ENCODE measurements at regions not wholly inside any gene's neighbourhood (a gene's known extent, or its start where the extent isn't known, plus 50 kb on each side); places are given as distances from the start of the nearest gene placed in this dataset.
"Not testable (repeated sequence)": the region's sequence is repeated elsewhere in the genome, so short reads cannot be mapped to it uniquely, and the experiment has no call there.

DNA sequence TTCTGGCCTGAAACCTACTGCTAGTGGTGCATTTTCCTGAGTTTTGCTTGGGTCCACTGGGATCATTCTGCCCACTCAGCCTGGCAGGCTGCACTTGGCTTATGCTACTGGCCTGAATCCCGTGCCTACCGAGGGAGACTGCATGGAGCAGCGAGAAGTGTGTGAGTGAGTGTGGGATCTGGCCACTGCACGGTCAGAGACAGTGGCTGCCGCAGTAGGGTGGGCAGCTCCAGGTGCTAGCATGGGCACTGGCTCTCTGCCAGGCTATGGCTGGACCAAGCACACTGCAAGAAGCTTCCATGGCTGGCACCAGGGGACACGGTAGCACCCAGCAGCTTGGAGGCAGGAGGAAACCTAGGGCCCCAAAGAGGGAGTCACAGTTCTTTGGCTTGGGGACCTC lies 1058.7 kb upstream of the ACO1 start:
- no peak for TF ChIP-seq ZFX (IDR thresholded peaks at IDR 0.05)
- TF ChIP-seq, protein P1, sequence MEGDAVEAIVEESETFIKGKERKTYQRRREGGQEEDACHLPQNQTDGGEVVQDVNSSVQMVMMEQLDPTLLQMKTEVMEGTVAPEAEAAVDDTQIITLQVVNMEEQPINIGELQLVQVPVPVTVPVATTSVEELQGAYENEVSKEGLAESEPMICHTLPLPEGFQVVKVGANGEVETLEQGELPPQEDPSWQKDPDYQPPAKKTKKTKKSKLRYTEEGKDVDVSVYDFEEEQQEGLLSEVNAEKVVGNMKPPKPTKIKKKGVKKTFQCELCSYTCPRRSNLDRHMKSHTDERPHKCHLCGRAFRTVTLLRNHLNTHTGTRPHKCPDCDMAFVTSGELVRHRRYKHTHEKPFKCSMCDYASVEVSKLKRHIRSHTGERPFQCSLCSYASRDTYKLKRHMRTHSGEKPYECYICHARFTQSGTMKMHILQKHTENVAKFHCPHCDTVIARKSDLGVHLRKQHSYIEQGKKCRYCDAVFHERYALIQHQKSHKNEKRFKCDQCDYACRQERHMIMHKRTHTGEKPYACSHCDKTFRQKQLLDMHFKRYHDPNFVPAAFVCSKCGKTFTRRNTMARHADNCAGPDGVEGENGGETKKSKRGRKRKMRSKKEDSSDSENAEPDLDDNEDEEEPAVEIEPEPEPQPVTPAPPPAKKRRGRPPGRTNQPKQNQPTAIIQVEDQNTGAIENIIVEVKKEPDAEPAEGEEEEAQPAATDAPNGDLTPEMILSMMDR (conservative IDR thresholded peaks at IDR 0.05): no peak
- no peak overlapping the region for H3K27ac ChIP-seq

DNA sequence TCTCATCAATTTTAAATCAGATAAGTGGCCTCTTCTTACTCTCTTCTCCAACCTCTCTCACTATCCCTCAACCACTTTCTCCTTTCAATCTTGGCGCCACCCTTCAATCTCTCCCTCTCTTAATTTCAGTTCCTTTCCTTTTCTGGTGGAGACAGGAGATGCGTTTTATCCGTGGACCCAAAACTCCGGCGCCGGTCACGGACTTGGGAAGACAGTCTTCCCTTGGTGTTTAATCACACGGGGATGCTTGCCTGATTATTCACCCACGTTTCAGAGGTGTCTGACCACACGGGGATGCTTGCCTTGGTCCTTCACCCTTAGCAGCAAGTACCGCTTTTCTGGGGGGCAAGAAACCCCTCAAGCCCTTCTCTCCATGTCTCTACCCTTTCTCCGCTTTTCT lies 1057.6 kb upstream of the ACO1 start:
- H3K27ac ChIP-seq: not testable (repeated sequence)

DNA sequence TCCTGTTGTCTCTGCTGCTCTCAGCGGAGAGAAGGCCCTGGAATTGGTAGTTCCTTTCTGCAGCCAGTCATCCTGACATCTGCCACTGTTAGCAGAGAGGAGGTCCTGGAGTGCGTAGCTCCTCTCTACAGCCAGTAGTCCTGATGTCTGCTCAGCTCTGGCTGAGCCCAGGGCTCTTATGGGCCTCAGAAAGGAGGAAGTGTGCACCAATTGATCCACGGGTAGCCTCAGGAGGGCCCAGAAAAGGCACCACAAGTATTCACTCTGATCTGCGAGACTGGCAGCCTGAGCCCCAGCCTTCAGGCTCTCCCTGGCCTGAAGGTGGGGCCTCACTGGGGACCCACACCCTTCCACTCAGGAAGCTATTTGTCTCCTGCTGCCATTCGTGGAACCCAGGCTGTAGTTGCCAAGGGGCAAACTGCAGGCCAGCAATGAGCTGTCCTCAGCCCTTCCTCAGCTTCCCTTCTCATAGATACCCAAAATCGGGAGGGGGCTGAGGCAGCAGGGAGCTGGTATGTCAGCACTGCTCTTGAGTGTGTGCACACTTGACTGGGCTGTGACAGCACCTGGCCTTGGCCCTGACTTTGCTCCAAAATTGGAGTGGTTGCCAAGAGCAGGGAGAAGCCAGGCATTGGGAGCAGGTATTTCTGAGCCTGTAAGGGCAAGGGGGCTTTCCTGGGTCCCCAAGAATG lies 1049.5 kb upstream of the ACO1 start:
- H3K27ac ChIP-seq: no peak overlapping the region
- TF ChIP-seq, protein P1 (conservative IDR thresholded peaks at IDR 0.05): no peak
- TF ChIP-seq ZFX (IDR thresholded peaks at IDR 0.05): no peak

DNA sequence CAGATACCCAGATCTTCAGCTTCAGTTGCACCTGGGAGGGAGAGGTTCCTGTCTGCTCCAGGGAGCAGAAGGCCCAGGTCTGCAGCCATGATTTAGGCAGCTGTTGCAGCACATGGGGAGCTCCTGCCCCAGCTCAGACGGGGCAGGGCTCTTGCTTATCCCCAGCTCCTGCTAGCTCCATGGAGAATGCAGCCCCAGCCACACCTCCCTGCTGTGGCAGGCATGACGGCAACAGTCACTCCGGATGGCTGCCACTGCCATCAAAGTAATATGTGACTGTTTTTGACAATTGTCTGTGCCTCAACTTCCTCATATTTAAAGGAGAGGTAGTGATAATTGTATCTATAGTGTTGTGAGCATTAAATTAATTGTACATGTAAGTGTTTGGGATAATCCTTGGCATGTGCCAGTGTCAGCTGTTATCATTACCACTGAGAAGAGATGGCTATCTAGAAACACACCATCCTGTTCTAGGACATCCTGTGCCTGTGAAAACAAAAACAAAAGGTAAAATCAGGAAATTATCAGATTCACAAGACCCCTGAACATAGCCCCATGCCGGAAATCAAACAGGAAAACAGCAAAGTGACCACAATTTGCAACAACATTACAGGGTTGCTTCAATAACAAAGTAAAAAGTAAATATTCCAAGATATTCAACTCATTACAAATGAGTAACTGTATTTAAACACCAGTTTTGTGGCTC lies 1048.8 kb upstream of the ACO1 start:
- no peak overlapping the region for H3K27ac ChIP-seq
- TF ChIP-seq, protein P1 (conservative IDR thresholded peaks at IDR 0.05): no peak
- no peak for TF ChIP-seq ZFX (IDR thresholded peaks at IDR 0.05)

DNA sequence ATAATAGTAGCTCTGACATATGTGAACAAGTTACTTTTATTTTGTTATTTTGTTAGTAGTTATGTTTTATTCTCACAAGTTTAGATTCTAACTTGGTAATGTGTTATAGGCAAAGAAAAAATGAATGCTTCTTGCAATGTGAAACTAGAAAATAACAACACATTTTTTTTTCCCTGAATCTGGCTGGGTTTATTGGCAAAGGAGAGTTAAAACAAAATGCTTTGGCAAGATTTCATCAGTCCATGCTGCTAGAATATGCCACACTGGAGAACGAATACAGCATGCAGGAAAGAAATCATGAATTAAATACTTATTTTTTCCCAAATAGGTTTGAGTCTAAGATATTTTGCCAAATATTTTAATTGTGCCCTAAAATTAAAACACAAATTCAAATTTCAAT lies 1048.1 kb upstream of the ACO1 start:
- H3K27ac ChIP-seq: no peak overlapping the region
- TF ChIP-seq, protein P1 (conservative IDR thresholded peaks at IDR 0.05): no peak
- TF ChIP-seq ZFX (IDR thresholded peaks at IDR 0.05): no peak

DNA sequence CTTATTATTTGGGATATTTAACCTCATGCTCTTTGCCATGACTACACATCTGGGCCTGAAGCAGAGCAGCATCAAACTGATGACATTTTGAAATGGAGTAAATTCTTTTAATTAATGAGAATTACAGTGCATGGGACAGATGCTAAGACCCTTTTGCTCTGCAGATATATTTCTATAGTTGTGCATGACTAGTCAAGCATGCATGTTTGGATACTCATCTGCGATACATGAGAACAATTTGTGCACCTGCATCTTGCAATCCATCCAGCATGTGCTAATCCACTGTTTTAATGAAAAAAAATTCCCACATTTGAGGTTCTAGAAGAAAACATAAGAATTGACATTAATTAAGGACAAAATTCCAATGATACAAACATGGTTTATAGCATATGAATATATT lies 1047.6 kb upstream of the ACO1 start:
- H3K27ac ChIP-seq: no peak overlapping the region
- TF ChIP-seq, protein P1 (conservative IDR thresholded peaks at IDR 0.05): no peak
- TF ChIP-seq ZFX (IDR thresholded peaks at IDR 0.05): no peak

DNA sequence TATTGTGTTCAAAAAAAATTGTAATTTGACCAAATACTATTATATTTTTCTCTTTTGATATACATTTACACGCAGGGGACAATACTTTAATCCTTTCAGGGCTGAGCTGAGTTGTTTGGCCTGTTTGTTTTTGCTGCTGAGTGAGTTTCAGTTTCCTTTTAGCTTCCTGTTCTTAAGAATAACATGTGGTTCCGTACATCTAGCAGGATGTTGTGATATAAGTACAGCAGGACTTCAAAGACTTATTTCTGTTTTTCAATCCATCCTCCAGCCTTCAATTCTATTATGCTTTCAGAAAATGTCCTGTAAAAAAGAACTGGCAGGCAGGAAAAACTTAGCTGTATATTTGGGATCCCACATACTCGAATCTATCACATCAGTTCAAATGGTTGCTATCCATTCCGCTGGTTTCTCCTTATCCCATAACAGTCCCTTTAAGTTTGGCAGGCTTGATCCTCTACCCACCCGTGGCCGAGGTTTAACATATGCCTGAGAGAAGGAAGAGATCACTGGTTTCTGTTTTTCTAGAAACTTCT lies 1037.3 kb upstream of the ACO1 start:
- TF ChIP-seq, protein P1 (conservative IDR thresholded peaks at IDR 0.05): no peak
- TF ChIP-seq ZFX (IDR thresholded peaks at IDR 0.05): no peak
- H3K27ac ChIP-seq: no peak overlapping the region

Data from C4-2B (cell line).